CD4-positive, alpha-beta T cell treated with Interferon gamma for 1 hour (primary cell): ENCODE measurements at regions not wholly inside any gene's neighbourhood (a gene's known extent, or its start where the extent isn't known, plus 50 kb on each side); places are given as distances from the start of the nearest gene placed in this dataset.
"Not testable (repeated sequence)": the region's sequence is repeated elsewhere in the genome, so short reads cannot be mapped to it uniquely, and the experiment has no call there.

Experiments used
- DNase-seq: peaks from one replicate; pipeline ENCODE4 v3.0.0-alpha.2; 2020

DNA sequence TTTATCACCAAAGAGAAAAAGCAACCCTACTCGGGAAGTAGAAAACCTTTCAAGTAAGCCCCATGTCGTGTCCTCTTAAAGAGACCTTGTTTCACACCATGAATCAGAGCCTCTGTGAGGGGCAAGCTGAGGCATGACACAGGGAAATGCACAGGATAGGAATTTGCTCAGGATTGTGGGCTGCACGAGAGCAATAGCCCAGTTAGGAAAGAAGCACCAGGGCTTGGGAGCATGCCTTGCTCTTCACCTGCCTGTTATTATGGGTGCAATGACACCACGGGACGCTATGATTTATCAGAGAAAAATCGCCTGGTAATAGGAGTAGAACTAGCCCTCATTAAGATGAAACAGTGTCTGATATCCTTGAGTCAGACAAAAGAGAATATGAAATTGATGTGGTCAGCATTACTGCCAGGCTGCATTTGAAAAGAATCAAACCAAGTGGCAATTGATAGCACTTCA lies 562.9 kb upstream of the NRP1 start:
- no peak for DNase-seq

DNA sequence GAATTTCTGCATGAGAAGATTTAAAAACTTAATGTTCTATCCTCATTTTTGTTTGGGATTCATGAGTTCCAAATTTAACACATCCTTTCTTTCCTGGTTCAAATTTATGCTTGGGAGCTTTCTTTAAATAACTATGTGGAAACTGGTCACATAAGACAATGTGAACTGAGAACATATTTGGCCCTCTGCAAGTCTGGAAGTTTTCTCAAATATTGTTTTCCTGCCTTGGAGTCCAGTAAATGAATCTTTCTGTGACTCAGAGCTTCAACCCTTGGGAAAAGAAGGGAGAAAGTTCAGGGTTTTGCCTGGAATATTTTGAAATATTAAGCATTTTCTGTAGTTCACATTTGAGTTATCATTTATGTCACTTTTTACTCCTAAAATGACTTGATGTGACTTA lies 559.0 kb upstream of the NRP1 start:
- DNase-seq = no peak

DNA sequence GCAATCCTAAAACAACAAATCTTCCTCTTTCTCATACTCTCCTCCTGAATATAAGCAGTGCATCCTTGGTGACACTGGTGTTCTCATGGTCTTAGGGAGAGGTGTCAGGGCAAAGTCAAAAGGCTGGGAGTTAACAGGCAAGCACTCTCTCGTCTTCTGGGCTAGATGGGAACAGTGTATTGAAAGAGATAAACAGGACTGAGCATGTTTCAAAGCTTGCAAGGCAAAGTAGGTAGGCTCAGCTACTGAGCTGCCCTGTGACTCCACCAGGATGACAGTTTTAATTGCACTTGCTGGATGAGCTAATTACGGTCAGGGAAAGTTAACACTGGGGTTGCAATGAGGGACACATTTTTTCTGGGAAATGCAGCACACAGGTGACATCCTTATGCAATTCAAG lies 554.9 kb upstream of the NRP1 start:
- DNase-seq = no peak

DNA sequence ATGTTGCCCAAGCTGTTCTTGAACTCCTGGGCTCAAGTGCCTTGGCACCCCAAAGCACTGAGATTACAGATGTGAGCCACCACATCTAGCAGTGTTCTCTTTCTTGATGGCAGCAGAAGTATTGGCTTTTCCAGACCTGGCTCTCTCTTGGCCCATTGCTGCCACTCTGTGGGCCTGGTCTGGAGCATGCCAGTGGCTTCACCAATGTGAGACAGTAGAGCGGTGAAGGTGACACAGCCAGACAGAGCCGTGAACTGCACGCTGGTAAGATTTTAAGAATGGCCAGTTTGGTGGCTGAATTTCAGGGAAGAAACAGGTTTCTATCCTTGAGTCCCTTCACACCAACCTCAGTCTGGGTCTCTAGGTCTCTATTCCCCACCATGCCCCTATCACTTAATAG lies 552.7 kb upstream of the NRP1 start:
- DNase-seq = no peak

GRCh38 chr10:33886299-33886698 lies 551.8 kb upstream of the NRP1 start:
- no peak for DNase-seq

DNA sequence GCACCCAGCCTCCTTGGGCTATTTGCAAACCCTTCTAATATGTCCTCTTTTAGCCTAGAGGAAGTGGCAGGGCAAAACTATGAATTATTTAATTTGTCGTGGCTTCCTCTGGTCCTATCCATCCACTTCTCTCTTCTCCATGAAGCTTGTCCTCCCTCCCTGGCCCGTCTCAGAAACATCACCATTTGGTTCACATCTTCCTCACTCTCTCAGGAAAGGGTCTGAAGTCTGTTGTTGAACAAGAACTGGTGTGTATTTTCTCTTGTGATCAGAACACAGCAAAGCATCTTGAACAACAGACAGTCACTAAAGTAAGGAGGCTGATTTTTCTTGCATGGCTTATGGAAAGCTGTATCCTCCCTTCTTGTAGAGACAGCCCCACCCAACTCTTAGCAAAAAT lies 550.1 kb upstream of the NRP1 start:
- DNase-seq = no peak

DNA sequence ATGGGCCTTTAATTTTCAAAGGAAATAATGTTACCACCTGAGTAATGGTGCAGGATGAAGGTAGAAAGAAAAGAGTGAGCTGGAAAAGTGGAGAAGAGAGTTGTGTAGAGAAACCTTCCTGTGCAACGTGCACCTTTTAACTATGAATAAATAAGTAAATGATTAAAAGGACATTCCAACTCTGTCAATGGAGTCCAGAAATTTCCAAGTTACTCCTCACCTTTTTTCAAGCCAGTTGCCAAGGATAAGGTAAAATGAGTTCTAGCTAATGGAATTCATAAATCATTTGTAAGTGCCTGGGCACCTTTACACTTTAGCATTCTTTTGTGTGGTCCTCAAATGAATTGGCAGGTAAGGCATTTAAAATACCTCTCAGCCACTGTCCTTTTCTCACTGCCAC lies 549.4 kb upstream of the NRP1 start:
- no peak for DNase-seq

DNA sequence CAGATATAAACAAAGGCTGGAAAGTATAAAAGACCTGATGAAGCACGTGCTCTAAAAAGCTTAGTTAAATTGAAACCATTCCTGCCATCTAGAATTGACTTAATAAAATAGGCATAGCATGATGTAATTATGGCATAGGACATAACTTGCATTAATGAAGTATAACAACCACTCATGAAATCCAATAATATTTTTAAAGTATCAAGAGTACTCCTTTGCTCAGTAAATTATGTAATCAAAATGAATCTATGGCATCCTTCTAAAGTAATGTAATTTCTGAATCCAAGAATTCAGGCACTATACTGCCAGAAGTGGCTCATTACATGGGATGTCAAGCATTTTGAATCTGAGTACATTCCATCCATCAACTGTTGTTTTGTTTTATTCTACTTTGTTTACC lies 548.5 kb upstream of the NRP1 start:
- no peak for DNase-seq

DNA sequence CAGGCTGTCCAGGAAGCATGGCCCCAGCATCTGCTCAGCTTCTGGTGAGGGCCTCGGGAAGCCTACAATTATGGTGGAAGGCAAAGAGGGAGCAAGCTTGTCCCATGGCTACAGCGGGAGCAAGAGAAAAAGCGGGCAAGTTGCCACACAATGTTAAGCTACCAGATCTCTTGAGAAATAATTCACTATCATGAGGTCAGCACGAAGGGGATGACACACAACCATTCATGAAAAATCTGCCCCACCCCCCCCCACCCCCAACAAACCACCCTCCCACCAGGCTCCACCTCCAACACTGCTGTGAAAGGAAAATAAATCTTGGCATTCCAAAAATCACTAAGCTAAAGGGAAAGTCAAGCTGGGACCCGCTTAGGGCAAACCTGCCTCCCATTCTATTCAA lies 545.8 kb upstream of the NRP1 start:
- no peak for DNase-seq

DNA sequence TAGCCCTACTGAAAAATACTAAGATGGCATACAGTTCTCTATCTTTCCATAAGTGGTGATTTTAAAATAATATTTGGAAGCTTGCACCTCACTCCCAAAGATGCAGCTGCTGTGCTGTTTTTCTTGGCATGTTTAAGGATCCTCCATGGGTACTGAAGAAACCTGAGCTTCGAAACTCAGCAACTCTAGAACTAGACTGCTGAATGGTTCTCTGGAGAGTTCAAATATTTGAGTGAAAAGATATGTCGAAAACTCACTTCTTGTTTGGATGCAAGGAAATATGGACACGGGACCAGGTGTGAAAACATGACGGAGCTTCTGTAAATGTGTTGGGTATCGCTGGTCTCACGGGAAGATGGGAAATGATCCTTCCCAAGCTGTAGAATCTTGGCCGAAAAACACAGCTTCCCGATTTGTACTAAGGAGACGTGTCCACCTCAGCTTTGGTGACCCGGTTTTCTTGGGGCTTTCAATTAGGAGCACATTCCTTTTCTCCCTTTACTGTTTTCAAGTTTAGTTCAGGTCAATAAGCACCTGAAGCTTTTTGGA lies 543.8 kb upstream of the NRP1 start:
- no peak for DNase-seq

GRCh38 chr10:33876584-33877400 lies 542.3 kb upstream of the NRP1 start:
- no peak for DNase-seq

GRCh38 chr10:33875924-33876583 lies 541.6 kb upstream of the NRP1 start:
- DNase-seq = no peak

DNA sequence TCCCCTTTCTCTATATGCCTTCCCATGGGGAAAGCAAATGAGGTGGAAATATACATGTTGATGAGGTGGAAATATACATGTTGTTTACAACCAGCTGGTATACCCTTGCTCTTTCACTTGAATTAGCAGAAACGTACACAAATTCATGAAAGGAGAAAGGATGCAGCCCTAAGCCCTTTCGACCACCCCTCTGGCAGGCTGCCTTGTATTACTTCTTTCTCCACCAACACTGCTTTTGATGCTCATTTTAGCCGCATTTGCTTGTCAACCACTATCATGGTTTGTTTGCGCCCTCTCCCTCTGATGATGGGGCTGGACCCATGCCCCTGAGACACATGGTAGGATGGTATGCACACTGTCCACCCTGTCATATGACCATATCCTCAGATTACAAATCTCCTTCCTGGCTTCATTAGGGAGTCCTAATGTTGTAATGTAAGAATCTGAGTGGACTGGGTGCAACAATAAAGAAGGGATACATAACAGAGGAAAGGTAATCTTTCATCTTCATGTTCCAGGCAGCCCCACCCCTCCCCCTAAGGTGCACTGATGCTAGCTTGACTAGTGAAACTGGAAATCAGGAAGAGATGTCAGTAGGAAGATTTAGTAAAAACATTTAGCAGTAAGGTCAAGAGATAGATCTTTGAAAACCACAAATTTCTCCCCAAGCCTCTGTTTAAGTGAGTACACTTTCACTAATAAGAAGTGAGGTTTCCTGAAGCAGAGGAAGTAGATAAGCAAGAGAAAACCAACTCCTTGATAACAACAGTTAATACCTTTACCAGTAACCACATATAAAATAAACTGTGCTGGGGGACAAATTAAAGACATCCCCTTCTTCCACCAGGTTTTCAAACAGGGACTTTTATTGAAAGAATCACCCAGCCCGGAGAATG lies 536.8 kb upstream of the NRP1 start:
- no peak for DNase-seq

DNA sequence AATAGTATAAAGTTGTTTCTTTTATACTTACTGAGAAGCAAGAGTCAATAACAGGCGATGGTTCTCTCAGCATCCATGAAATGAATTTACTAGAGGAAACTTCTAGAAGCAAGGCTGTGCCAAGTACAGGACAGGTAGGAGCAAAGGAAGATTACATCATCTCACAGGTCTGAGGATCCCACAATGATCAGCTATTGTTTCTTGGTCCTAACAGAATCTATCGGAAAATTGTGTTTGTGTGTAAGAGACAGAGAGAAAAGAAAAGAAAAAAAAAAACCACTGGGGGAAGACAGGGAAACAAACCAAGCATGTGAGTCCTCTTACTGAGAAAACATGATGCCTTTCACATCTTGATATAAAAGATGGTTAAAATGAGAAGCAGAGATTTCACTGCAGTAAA lies 535.0 kb upstream of the NRP1 start:
- no peak for DNase-seq

GRCh38 chr10:33869028-33869427 lies 534.6 kb upstream of the NRP1 start:
- no peak for DNase-seq

GRCh38 chr10:33867199-33867789 lies 532.8 kb upstream of the NRP1 start:
- not testable (repeated sequence) for DNase-seq

DNA sequence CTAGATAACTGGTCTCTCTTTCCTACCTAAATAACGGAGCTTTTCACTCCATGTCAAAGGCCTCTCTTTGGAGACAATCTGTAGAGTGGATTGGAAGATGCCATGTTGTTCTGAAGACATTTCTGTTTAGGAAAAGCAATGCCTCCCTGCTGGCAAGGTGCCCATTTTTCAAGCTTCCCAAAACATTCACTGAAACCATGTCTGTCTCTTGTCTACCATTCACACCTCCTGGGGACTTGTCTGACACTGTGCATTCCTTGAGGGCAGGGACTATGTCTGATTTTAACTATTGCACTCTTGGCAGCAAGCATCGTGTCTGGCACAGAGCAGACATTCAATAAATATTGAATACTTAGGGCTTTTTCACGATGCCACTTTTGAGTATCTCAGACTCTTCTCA lies 528.9 kb upstream of the NRP1 start:
- DNase-seq = no peak

- no peak for DNase-seq
Measured at GRCh38 chr10:33862536-33863105, 528.2 kb upstream of the NRP1 start.

GRCh38 chr10:33861833-33862232 lies 527.4 kb upstream of the NRP1 start:
- DNase-seq = no peak

- no peak for DNase-seq
Measured at GRCh38 chr10:33861016-33861704, 526.7 kb upstream of the NRP1 start.

- DNase-seq = no peak
Measured at GRCh38 chr10:33860552-33860951, 526.1 kb upstream of the NRP1 start.
